ENCODE measurements at regions not wholly inside any gene's neighbourhood (a gene's known extent, or its start where the extent isn't known, plus 50 kb on each side); places are given as distances from the start of the nearest gene placed in this dataset.

DNA sequence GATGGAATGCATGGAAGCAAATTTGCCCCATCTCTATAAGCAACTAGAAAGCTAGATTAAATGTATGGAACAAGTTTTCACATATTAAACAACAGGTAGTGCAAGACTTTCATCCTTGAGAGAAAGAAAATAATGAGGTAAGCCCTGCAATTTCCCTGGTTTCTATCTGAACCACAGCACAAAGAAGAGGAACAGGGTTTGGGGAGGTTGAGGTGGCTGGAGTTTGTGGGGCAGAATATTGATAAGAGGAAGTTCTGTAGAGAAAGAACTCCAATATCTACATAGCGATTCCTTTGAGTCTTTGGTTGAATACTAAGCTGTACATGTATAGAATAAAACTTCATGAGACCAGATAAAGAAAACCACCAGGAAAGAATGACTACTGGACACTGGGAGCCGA is 96.3 kb upstream of the CCND2 start:
- TF ChIP-seq, protein P1, sequence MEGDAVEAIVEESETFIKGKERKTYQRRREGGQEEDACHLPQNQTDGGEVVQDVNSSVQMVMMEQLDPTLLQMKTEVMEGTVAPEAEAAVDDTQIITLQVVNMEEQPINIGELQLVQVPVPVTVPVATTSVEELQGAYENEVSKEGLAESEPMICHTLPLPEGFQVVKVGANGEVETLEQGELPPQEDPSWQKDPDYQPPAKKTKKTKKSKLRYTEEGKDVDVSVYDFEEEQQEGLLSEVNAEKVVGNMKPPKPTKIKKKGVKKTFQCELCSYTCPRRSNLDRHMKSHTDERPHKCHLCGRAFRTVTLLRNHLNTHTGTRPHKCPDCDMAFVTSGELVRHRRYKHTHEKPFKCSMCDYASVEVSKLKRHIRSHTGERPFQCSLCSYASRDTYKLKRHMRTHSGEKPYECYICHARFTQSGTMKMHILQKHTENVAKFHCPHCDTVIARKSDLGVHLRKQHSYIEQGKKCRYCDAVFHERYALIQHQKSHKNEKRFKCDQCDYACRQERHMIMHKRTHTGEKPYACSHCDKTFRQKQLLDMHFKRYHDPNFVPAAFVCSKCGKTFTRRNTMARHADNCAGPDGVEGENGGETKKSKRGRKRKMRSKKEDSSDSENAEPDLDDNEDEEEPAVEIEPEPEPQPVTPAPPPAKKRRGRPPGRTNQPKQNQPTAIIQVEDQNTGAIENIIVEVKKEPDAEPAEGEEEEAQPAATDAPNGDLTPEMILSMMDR (conservative IDR thresholded peaks at IDR 0.05; ENCODE audit: low read length), result no peak
- no peak for TF ChIP-seq EZH2phosphoT487 (IDR thresholded peaks at IDR 0.05; ENCODE audit: borderline replicate concordance, low read depth, low read length)
